HG02588 (cell line): ENCODE measurements at regions not wholly inside any gene's neighbourhood (a gene's known extent, or its start where the extent isn't known, plus 50 kb on each side); places are given as distances from the start of the nearest gene placed in this dataset.

Source experiments
- ATAC-seq: cut with Tn5 transposase; IDR thresholded peaks from one replicate; pipeline ENCODE4 v1.9.1; 2021; ENCODE audit warnings: mild to moderate bottlenecking, moderate library complexity; ENCODE audit not compliant: unreplicated experiment

DNA sequence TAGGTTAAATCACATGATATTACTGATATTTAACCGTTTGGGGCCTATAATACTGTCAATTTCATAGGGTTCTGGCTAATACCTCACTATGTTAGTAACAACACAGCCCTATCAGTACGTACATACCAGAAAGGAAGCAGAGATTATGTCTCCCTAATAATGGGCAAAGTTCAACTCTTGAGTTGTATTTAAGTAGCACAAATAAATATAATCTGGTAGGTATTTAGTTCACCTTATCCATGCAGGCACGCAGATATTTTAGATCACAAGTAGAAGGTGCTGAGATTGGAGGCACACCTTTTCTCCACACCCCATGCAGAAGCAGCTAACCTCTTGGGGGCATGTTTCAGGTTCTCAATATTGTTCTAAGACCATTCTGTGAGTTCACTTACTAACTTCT lies 118.9 kb downstream of the IRS1 start:
- no peak for ATAC-seq

GRCh38 chr2:226679389-226680065 lies 120.1 kb downstream of the IRS1 start:
- no peak for ATAC-seq

DNA sequence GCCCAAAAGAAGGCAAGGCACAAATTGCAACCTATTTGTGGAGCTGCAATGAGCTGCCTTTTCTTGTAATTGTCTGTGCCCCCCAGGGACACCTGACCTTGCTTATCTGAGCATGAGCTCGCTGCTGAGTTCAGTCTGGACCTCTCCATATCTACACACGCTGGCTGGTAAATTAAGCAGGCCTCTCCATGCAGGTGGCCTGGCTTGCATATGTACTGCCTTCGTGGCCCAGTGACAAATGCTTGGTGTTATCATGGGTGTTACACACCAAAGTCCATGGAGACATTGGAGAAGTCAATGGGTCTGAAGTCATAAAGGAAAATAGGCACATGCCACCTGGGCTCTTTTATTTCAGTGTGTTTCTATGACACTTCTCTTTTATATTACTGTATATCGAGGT lies 121.2 kb downstream of the IRS1 start:
- ATAC-seq: no peak

- ATAC-seq: no peak
Measured at GRCh38 chr2:226677080-226677479, 122.5 kb downstream of the IRS1 start.

GRCh38 chr2:226676618-226677017 lies 123.0 kb downstream of the IRS1 start:
- no peak for ATAC-seq

DNA sequence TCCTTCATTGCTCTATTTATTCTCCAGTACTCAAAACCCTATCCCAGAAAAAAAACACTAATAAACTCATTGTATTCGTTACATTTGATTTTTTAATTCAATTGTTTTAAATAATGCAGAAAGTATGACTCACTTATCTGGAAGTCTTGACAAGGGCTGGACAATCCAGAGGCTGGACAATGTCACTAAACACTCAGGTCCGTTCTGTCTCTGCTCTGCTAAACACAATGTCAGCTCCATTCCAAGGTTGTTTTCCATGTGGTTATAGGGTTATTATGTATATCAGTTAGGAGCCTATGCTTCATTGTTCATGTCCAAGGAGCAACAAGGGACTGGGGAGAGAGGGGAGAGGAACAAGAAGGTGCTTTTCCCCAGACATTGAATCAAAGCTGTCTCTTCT lies 125.5 kb downstream of the IRS1 start:
- no peak for ATAC-seq

GRCh38 chr2:226673314-226673723 lies 126.3 kb downstream of the IRS1 start:
- no peak for ATAC-seq

DNA sequence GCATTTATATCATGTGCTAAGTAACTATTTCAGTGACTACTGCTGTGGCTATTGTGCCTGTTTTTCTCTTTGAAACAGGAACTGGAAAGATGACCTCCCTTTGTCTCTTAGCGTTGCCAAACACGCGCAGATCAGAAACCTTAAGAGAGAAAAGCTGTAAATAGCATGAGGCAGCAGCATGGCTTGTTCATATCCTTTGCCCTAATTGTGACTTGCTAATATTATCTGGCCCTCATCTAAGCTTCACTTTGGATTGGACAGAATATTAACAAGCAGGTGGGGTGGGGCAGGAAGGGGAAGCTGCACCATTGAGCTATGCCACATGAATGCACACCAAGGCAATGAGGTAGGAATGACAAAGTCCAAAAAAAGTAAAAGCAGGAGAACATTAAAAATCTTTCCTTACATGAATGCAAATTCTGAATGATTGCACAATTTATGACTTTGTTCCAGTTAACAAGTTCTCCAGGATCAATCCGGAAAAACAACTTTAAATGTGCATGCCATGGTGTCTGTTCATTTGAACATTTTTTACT lies 128.4 kb downstream of the IRS1 start:
- ATAC-seq: no peak

DNA sequence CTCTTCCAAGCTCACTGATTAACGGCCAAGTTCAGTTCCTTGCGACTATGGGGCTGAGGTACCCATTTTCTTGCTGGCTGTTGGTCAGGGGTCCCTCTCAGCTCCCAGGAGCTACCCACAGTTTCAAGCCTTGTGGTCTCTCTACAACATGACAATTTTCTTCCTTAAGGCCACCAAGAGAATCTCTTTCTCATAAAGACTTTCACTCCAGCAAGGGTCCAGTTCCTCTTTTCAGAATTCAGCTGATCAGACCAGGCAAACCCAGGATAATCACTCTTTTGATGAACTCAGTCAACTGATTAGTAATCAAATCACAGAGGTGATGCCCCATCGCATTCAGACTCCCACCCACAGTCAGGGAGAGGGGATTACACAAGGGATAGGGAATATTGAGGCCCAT lies 129.7 kb downstream of the IRS1 start:
- peak; percentile 68 for ATAC-seq

GRCh38 chr2:226669249-226669648 lies 130.4 kb downstream of the IRS1 start:
- ATAC-seq: no peak

DNA sequence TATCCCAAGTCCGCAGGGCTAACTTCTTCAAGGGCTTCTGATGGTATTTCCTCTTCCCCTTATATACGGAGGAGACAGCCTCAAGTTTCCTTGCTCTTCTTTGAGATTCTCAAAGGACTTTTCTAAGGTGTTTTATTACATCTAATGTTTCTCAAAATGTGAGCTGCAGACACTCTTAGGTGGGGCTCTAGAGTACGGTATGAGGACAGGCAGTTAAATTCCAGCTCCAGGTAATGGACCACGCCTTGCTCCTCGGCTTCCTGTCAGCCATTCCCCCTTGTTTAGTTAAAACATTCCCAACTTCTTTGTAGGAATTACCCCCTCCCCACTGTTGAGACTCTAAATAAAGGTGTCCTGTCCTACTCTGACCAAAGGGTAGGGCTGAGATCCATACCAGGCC lies 131.9 kb downstream of the IRS1 start:
- ATAC-seq: no peak

GRCh38 chr2:226665306-226665831 lies 134.3 kb downstream of the IRS1 start:
- ATAC-seq: no peak

GRCh38 chr2:226664661-226665060 lies 135.0 kb downstream of the IRS1 start:
- ATAC-seq: no peak

DNA sequence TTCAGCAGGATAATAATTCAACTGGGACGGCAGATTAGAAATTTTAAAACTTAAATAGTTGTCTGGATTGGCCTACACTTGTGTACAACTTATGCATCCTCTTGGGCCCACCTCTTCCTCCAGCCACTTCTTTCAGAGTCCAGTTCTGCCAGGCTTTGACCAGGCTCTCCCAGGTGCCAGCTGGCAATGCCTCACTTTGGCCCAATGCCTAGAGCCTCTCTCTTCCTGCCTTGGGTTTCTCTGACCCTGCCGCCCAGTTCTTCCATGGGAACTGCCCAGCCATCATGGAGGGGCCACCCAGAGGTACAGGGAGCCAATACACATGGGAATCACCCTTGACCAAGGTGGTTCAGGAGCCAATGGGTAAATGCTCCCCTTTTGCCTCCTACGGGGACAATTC lies 135.5 kb downstream of the IRS1 start:
- ATAC-seq: no peak

DNA sequence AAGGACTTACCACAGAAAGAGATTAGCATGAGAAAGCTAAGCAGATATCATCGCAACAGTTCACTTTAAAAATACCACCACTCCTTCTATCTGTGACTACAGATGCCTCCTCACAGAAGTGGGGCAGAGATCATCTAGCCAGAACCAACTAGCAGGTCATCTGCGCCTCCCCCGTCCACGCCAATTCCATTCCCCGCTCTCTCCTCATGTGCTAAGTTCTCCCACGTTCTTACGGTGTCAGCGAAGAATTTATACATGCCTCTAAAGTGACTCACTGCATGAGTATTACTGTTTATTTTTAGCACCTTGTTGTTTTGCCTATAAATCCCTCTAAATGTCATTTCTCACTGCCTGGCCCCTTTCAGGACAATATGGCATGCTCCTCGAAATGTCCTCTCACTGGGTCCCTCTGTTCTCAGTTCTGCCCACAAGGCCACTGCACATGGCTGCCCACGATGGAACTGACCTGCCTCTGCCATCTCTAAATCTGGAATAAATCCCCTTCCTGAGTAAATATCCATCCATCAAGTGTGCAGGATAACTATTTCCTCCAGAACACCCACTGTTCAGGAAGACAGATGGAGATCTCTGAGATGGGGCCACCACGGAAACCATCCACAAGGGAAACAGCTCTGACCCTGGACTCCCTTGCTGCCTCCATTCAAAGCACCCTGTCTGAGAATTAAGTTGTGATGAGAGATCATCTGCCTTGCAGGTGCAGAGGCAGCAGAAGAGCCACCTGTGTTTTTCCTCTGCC lies 137.7 kb downstream of the IRS1 start:
- no peak for ATAC-seq

DNA sequence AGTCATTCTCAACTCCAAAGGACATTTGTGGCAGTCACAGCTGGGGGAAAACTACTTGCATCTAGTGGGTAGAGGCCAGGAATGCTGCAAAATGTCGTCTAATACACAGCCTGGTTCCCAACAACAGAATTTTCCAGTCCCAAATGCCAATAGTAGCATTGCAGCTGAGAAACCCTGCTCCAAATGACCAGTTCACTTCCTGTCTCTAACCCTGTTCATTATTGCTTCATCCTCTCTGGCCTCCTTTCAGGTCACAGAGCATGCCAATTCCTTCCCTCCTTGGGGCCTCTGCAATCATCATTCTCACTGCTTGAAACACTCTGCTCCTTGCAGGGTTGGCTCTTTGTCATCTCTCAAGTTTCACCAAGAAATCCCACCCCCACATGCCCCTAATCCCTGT lies 139.1 kb downstream of the IRS1 start:
- no peak for ATAC-seq

DNA sequence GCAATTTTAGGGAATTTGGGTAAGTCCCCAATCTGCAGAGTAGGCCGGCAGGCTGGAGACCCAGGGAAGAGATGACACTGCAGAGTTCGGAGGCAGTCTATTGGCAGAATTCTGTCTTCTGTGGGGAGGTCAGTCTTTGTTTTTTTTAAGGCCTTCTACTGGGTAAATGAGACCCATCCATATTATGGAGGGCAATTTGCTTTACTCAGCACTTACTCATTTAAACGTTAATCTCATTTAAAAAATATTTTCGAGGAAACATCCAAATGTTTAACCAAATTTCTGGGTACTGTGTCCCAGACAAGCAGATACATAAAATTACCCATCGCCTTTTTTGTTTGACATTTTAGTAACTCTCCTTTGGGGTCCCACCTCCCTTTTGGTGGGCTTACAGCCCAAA lies 139.5 kb downstream of the IRS1 start:
- ATAC-seq: no peak

GRCh38 chr2:226659410-226659809 lies 140.2 kb downstream of the IRS1 start:
- no peak for ATAC-seq

DNA sequence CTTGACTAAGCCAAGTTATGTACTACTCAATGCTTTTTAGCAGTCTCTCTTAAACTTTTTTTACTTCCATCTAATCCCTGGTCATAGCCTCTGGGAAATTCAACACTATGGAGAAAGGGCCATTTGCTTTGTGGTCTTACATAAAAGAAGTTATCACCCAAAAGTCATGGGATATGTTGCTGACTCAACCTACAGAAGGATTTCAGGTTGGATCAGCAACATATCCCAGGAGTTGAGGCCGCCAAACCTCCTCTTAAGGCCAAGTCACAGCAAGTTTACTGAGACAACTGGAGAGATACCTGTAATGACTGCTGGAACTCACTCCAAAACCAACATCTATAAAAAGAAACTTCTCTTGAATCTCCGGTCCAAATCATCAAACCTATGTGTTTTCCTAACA lies 141.1 kb downstream of the IRS1 start:
- no peak for ATAC-seq

GRCh38 chr2:226657340-226658053 lies 142.1 kb downstream of the IRS1 start:
- no peak for ATAC-seq

- no peak for ATAC-seq
Measured at GRCh38 chr2:226656367-226656766, 143.3 kb downstream of the IRS1 start.
